Caco-2 (cell line): ENCODE measurements at regions not wholly inside any gene's neighbourhood (a gene's known extent, or its start where the extent isn't known, plus 50 kb on each side); places are given as distances from the start of the nearest gene placed in this dataset.

Experiments used
- BruUV-seq: library from RNA; stranded (reverse); fragments of 400-500 nt; replicated peaks from 2 replicates; lab custom pipeline; 2021; lab: Mats Ljungman, UMichigan
- CTCF ChIA-PET: fragments of 300-600 bp; sonication (Branson Sonifier 250); formaldehyde crosslinking; loops from one replicate; lab custom pipeline; 2022; ENCODE audit warnings: antibody characterized with exemption; lab: Charles Lee
- POLR2A ChIA-PET: fragments of 300-600 bp; sonication (Branson Sonifier 250); formaldehyde crosslinking; loops from one replicate; lab custom pipeline; 2022; ENCODE audit warnings: antibody characterized with exemption; lab: Charles Lee
- DNase-seq, 2 experiments: peaks; one replicate each; pipeline versions ENCODE4 v3.0.0 to v3.0.0-alpha.2; 2020 to 2022
- H3K27me3 ChIP-seq: replicated peaks from 2 replicates; pipeline ENCODE4 v1.6.0; 2011; ENCODE audit warnings: low read length; ENCODE audit not compliant: control insufficient read depth, insufficient read depth
- H3K36me3 ChIP-seq: 2 replicates; pipeline ENCODE4 v1.5.1; 2011; ENCODE audit warnings: low read length; ENCODE audit not compliant: control insufficient read depth, insufficient read depth
- H3K4me1 ChIP-seq: fragments of 250-450 bp; sonication (Bioruptor Pico); 2 replicates; pipeline ENCODE4 v1.5.1; 2020; ENCODE audit warnings: mild to moderate bottlenecking
- H3K4me3 ChIP-seq: 2 replicates; pipeline ENCODE4 v1.5.1; 2011; ENCODE audit warnings: low read depth, mild to moderate bottlenecking, control low read depth, low read length
- H3K9me3 ChIP-seq: fragments of 250-450 bp; sonication (Bioruptor Pico); 2 replicates; pipeline ENCODE4 v1.5.1; 2020; ENCODE audit warnings: mild to moderate bottlenecking, moderate library complexity
- H3K27ac Mint-ChIP-seq: one replicate; pipeline ENCODE4 v1.8.0; 2022; ENCODE audit warnings: mixed read lengths; ENCODE audit not compliant: unreplicated experiment
- H3K27me3 Mint-ChIP-seq: one replicate; pipeline ENCODE4 v1.8.0; 2022; ENCODE audit warnings: mixed read lengths; ENCODE audit not compliant: insufficient read depth, unreplicated experiment
- H3K36me3 Mint-ChIP-seq: one replicate; pipeline ENCODE4 v1.8.0; 2022; ENCODE audit warnings: mild to moderate bottlenecking, mixed read lengths; ENCODE audit not compliant: insufficient read depth, unreplicated experiment
- H3K4me1 Mint-ChIP-seq: one replicate; pipeline ENCODE4 v1.8.0; 2022; ENCODE audit warnings: low read depth, mixed read lengths; ENCODE audit not compliant: unreplicated experiment
- H3K4me3 Mint-ChIP-seq: one replicate; pipeline ENCODE4 v1.8.0; 2022; ENCODE audit warnings: mild to moderate bottlenecking, moderate library complexity, mixed read lengths; ENCODE audit not compliant: unreplicated experiment
- H3K9me3 Mint-ChIP-seq: one replicate; pipeline ENCODE4 v1.8.0; 2022; ENCODE audit warnings: mixed read lengths; ENCODE audit not compliant: unreplicated experiment
- CTCF ChIP-seq, 2 experiments: fragments of 200-600 bp in 1 of 2; IDR thresholded peaks; 1 replicate in 1 of 2; 2 replicates in 1 of 2; pipeline versions ENCODE4 v1.5.1 to v1.8.0; 2011 to 2022; ENCODE audit warnings: antibody characterized with exemption in 1 of 2, control low read depth in 1 of 2, inconsistent platforms in 1 of 2, low read depth in 1 of 2, low read length in 1 of 2, mild to moderate bottlenecking in 1 of 2, moderate library complexity in 1 of 2; ENCODE audit not compliant: insufficient read depth in 1 of 2, severe bottlenecking in 1 of 2, unreplicated experiment in 1 of 2
- intact Hi-C: fragments of 100-400 bp; cut with micrococcal nuclease; formaldehyde crosslinking; loops from one replicate; pipeline ENCODE4 v1.10.0; 2022; ENCODE audit not compliant: unreplicated experiment

GRCh38 chr21:19776076-19776475, 1222.1 kb upstream of the NCAM2 start:
- TF ChIP-seq CTCF (IDR thresholded peaks at IDR 0.05; ENCODE audit: insufficient read depth in 1 of 2, low read depth in 1 of 2, low read length in 1 of 2, severe bottlenecking in 1 of 2, unreplicated experiment in 1 of 2): no peak
- no peak overlapping the region for H3K4me3 ChIP-seq
- ChIA-PET CTCF (no interaction called here), POLR2A (no interaction called here)
- H3K27me3 ChIP-seq: no peaks in the 10 kb centered on the region
- H3K9me3 ChIP-seq: no peaks in the 10 kb centered on the region
- H3K27me3 Mint-ChIP-seq: no peaks in the 10 kb centered on the region
- intact Hi-C loops: no loop called here
- H3K4me3 Mint-ChIP-seq: no peak overlapping the region
- H3K9me3 Mint-ChIP-seq: no peaks in the 10 kb centered on the region
- H3K4me1 ChIP-seq: no peaks in the 10 kb centered on the region
- H3K36me3 Mint-ChIP-seq: no peaks in the 10 kb centered on the region
- no TSS peak for BruUV-seq
- no peaks in the 10 kb centered on the region for H3K36me3 ChIP-seq
- no peak overlapping the region for H3K27ac Mint-ChIP-seq
- DNase-seq: no peak
- H3K4me1 Mint-ChIP-seq: no peaks in the 10 kb centered on the region

GRCh38 chr21:19781881-19782652, 1216.1 kb upstream of the NCAM2 start:
- no peak for TF ChIP-seq CTCF (IDR thresholded peaks at IDR 0.05; ENCODE audit: insufficient read depth in 1 of 2, low read depth in 1 of 2, low read length in 1 of 2, severe bottlenecking in 1 of 2, unreplicated experiment in 1 of 2)
- intact Hi-C loops: no loop called here
- no peak for DNase-seq
- H3K27me3 ChIP-seq: no peaks in the 10 kb centered on the region
- H3K36me3 ChIP-seq: no peaks in the 10 kb centered on the region
- no peaks in the 10 kb centered on the region for H3K9me3 ChIP-seq
- no peak overlapping the region for H3K4me3 Mint-ChIP-seq
- H3K36me3 Mint-ChIP-seq: no peaks in the 10 kb centered on the region
- BruUV-seq: no TSS peak
- H3K4me1 Mint-ChIP-seq: no peaks in the 10 kb centered on the region
- no peak overlapping the region for H3K27ac Mint-ChIP-seq
- POLR2A ChIA-PET: no interaction called here
- H3K27me3 Mint-ChIP-seq: no peaks in the 10 kb centered on the region
- no peaks in the 10 kb centered on the region for H3K4me1 ChIP-seq
- H3K4me3 ChIP-seq: no peak overlapping the region
- CTCF ChIA-PET: no interaction called here
- peaks cover 21% of the 10 kb centered on the region for H3K9me3 Mint-ChIP-seq

GRCh38 chr21:19785941-19786340, 1212.3 kb upstream of the NCAM2 start:
- Mint-ChIP-seq H3K27me3 (no peaks in the 10 kb centered on the region), H3K4me3 (no peak overlapping the region), H3K4me1 (no peaks in the 10 kb centered on the region), H3K27ac (no peak overlapping the region), H3K9me3 (peaks cover 21% of the 10 kb centered on the region), H3K36me3 (no peaks in the 10 kb centered on the region)
- TF ChIP-seq CTCF (IDR thresholded peaks at IDR 0.05; ENCODE audit: insufficient read depth in 1 of 2, low read depth in 1 of 2, low read length in 1 of 2, severe bottlenecking in 1 of 2, unreplicated experiment in 1 of 2): no peak
- intact Hi-C loops: no loop called here
- Histone ChIP-seq H3K4me1 (no peaks in the 10 kb centered on the region), H3K4me3 (no peak overlapping the region), H3K36me3 (no peaks in the 10 kb centered on the region), H3K27me3 (no peaks in the 10 kb centered on the region), H3K9me3 (no peaks in the 10 kb centered on the region)
- BruUV-seq: no TSS peak
- no peak for DNase-seq
- POLR2A ChIA-PET: no interaction called here
- CTCF ChIA-PET: no interaction called here
